ENCODE measurements at regions not wholly inside any gene's neighbourhood (a gene's known extent, or its start where the extent isn't known, plus 50 kb on each side); places are given as distances from the start of the nearest gene placed in this dataset.

- no peak for TF ChIP-seq CTCF (conservative IDR thresholded peaks at IDR 0.05; ENCODE audit: low read depth, low read length)
- DNase-seq (ENCODE audit: low read depth), result no peak
- no peak overlapping the region for H3K4me3 ChIP-seq (ENCODE audit: low read length)
These were observed 356.4 kb downstream of the SLC4A3 start for GRCh38 chr2:219983836-219984235.

GRCh38 chr2:219985017-219985416, 357.6 kb downstream of the SLC4A3 start:
- no peak overlapping the region for H3K4me3 ChIP-seq (ENCODE audit: low read length)
- no peak for DNase-seq (ENCODE audit: low read depth)
- no peak for TF ChIP-seq CTCF (conservative IDR thresholded peaks at IDR 0.05; ENCODE audit: low read depth, low read length)

- TF ChIP-seq CTCF (conservative IDR thresholded peaks at IDR 0.05; ENCODE audit: low read depth, low read length), result no peak
- no peak for DNase-seq (ENCODE audit: low read depth)
- H3K4me3 ChIP-seq (ENCODE audit: low read length), result no peak overlapping the region
These were observed 360.4 kb downstream of the SLC4A3 start for GRCh38 chr2:219987830-219988229.

- no peak for DNase-seq (ENCODE audit: low read depth)
- H3K4me3 ChIP-seq (ENCODE audit: low read length), result no peak overlapping the region
- TF ChIP-seq CTCF (conservative IDR thresholded peaks at IDR 0.05; ENCODE audit: low read depth, low read length), result no peak
These were observed 362.3 kb downstream of the SLC4A3 start for GRCh38 chr2:219989744-219990143.

- no peak for DNase-seq (ENCODE audit: low read depth)
- TF ChIP-seq CTCF (conservative IDR thresholded peaks at IDR 0.05; ENCODE audit: low read depth, low read length), result no peak
- no peak overlapping the region for H3K4me3 ChIP-seq (ENCODE audit: low read length)
These were observed 363.7 kb downstream of the SLC4A3 start for GRCh38 chr2:219991116-219991515.

GRCh38 chr2:219995399-219995798, 368.0 kb downstream of the SLC4A3 start:
- H3K4me3 ChIP-seq (ENCODE audit: low read length), result no peak overlapping the region
- no peak for TF ChIP-seq CTCF (conservative IDR thresholded peaks at IDR 0.05; ENCODE audit: low read depth, low read length)
- DNase-seq (ENCODE audit: low read depth), result no peak

- DNase-seq (ENCODE audit: low read depth), result no peak
- no peak for TF ChIP-seq CTCF (conservative IDR thresholded peaks at IDR 0.05; ENCODE audit: low read depth, low read length)
- H3K4me3 ChIP-seq (ENCODE audit: low read length), result no peak overlapping the region
These were observed 368.7 kb downstream of the SLC4A3 start for GRCh38 chr2:219995991-219996765.
